MM.1S (cell line): ENCODE measurements at regions not wholly inside any gene's neighbourhood (a gene's known extent, or its start where the extent isn't known, plus 50 kb on each side); places are given as distances from the start of the nearest gene placed in this dataset.

Source experiments
- DNase-seq: peaks from one replicate; pipeline ENCODE4 v3.0.0-alpha.2; 2015
- H2AFZ ChIP-seq: fragments of 300-600 bp; sonication (generic); 2 replicates; pipeline ENCODE4 v1.6.0; 2016; ENCODE audit warnings: antibody characterized with exemption, low read length
- H3F3A ChIP-seq: fragments of 300-600 bp; sonication (generic); 2 replicates; pipeline ENCODE4 v1.6.1; 2016; ENCODE audit warnings: mild to moderate bottlenecking, antibody characterized with exemption, low read length, moderate library complexity, mixed read lengths; ENCODE audit not compliant: insufficient read depth
- H3K27ac ChIP-seq: fragments of 300-600 bp; sonication (generic); 2 replicates; pipeline ENCODE4 v1.5.1; 2016; ENCODE audit warnings: mild to moderate bottlenecking, low read length
- H3K27me3 ChIP-seq: fragments of 300-600 bp; sonication (generic); replicated peaks from 2 replicates; pipeline ENCODE4 v1.6.0; 2016; ENCODE audit warnings: low read length; ENCODE audit not compliant: insufficient read depth
- H3K36me3 ChIP-seq: fragments of 300-600 bp; sonication (generic); replicated peaks from 2 replicates; pipeline ENCODE4 v1.6.1; 2016; ENCODE audit warnings: mild to moderate bottlenecking, low read length, mixed read lengths; ENCODE audit not compliant: insufficient read depth
- H3K4me1 ChIP-seq: fragments of 300-600 bp; sonication (generic); 2 replicates; pipeline ENCODE4 v1.6.1; 2016; ENCODE audit warnings: low read length, mixed read lengths
- H3K4me2 ChIP-seq: fragments of 300-600 bp; sonication (generic); 2 replicates; pipeline ENCODE4 v1.6.0; 2016; ENCODE audit warnings: low read depth, low read length
- H3K4me3 ChIP-seq: fragments of 300-600 bp; sonication (generic); 2 replicates; pipeline ENCODE4 v1.5.1; 2016; ENCODE audit warnings: low read length, mixed read lengths
- H3K79me2 ChIP-seq: fragments of 300-600 bp; sonication (generic); 2 replicates; pipeline ENCODE4 v1.6.1; 2016; ENCODE audit warnings: mixed run types, low read length, mixed read lengths
- H3K9ac ChIP-seq: fragments of 300-600 bp; sonication (generic); 2 replicates; pipeline ENCODE4 v1.6.1; 2016; ENCODE audit warnings: low read length, mixed read lengths
- H3K9me2 ChIP-seq: fragments of 300-600 bp; sonication (generic); replicated peaks from 2 replicates; pipeline ENCODE4 v1.6.1; 2016; ENCODE audit warnings: mild to moderate bottlenecking, low read length, mixed read lengths; ENCODE audit not compliant: insufficient read depth
- H3K9me3 ChIP-seq: fragments of 300-600 bp; sonication (generic); replicated peaks from 2 replicates; pipeline ENCODE4 v1.6.1; 2016; ENCODE audit warnings: mild to moderate bottlenecking, low read length, mixed read lengths; ENCODE audit not compliant: insufficient read depth
- H4K20me1 ChIP-seq: fragments of 300-600 bp; sonication (generic); 2 replicates; pipeline ENCODE4 v1.6.1; 2016; ENCODE audit warnings: mild to moderate bottlenecking, low read length, moderate library complexity, mixed read lengths; ENCODE audit not compliant: insufficient read depth
- CTCF ChIP-seq: fragments of 300-600 bp; sonication (generic); IDR thresholded peaks from 2 replicates; pipeline ENCODE4 v1.5.1; 2016; ENCODE audit warnings: antibody characterized with exemption, low read length, mixed read lengths
- EZH2 ChIP-seq: fragments of 300-600 bp; sonication (generic); optimal IDR thresholded peaks from 2 replicates; pipeline ENCODE3; 2017; ENCODE audit warnings: low read depth, mild to moderate bottlenecking, antibody characterized with exemption, low read length, mixed read lengths
- EZH2phosphoT487 ChIP-seq: fragments of 300-600 bp; sonication (generic); IDR thresholded peaks from 2 replicates; pipeline ENCODE4 v1.6.1; 2018; ENCODE audit warnings: antibody characterized with exemption, low read length

GRCh38 chr3:35498506-35499210 lies 140.7 kb upstream of the ARPP21 start:
- no peak overlapping the region for H3K27ac ChIP-seq
- H3K36me3 ChIP-seq: no peaks in the 10 kb centered on the region
- H3K4me2 ChIP-seq: no peak overlapping the region
- no peak overlapping the region for H2AFZ ChIP-seq
- H3K4me3 ChIP-seq: no peak overlapping the region
- no peaks in the 10 kb centered on the region for H3K9me3 ChIP-seq
- no peaks in the 10 kb centered on the region for H4K20me1 ChIP-seq
- no peaks in the 10 kb centered on the region for H3K79me2 ChIP-seq
- no peak overlapping the region for H3K9ac ChIP-seq
- DNase-seq: no peak
- TF ChIP-seq CTCF: no peak
- no peak for TF ChIP-seq EZH2phosphoT487
- TF ChIP-seq EZH2: no peak
- no peaks in the 10 kb centered on the region for H3K4me1 ChIP-seq
- no peaks in the 10 kb centered on the region for H3F3A ChIP-seq
- no peaks in the 10 kb centered on the region for H3K9me2 ChIP-seq
- H3K27me3 ChIP-seq: no peaks in the 10 kb centered on the region

DNA sequence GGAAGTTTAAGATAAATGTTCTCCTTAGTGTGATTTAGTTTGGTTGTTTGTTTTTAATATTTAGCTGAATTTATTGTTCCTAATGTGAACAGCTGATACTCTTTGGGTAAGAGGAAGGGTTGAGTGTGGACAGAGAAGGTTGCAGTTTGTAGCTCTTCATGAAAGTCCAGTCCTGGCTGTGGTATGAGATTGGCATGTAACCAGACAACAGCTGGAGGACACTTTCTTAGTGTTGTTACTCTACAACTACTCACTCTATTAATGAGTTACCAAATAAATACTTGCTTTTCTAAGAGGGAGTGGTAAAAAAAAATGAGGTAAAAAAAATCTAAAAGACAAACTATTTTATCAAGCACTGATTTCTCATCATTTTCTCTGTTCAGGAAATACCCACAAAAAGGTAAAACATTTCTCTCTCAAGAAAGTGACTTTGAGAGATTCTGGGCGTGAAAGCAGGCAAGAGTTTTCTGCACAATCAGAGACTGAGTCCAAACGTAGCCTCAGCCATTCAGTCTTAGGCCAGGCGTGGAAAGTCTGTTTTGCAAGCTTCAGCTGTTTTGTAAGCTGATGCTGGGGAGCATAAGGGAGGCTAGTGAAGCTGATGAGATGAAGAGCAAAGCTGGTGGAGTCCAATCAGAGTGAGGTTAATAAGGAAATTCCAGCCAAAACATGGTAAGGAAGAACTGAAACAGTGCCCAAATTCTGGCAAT lies 138.5 kb upstream of the ARPP21 start:
- H3K9me3 ChIP-seq: no peaks in the 10 kb centered on the region
- no peaks in the 10 kb centered on the region for H3K4me1 ChIP-seq
- H3F3A ChIP-seq: no peaks in the 10 kb centered on the region
- no peak overlapping the region for H3K4me2 ChIP-seq
- no peaks in the 10 kb centered on the region for H4K20me1 ChIP-seq
- no peak overlapping the region for H3K4me3 ChIP-seq
- DNase-seq: no peak
- H3K27me3 ChIP-seq: no peaks in the 10 kb centered on the region
- H3K27ac ChIP-seq: no peak overlapping the region
- no peaks in the 10 kb centered on the region for H3K9me2 ChIP-seq
- no peak overlapping the region for H2AFZ ChIP-seq
- H3K79me2 ChIP-seq: no peaks in the 10 kb centered on the region
- no peak overlapping the region for H3K9ac ChIP-seq
- no peaks in the 10 kb centered on the region for H3K36me3 ChIP-seq
- no peak for TF ChIP-seq EZH2
- TF ChIP-seq CTCF: no peak
- TF ChIP-seq EZH2phosphoT487: no peak

DNA sequence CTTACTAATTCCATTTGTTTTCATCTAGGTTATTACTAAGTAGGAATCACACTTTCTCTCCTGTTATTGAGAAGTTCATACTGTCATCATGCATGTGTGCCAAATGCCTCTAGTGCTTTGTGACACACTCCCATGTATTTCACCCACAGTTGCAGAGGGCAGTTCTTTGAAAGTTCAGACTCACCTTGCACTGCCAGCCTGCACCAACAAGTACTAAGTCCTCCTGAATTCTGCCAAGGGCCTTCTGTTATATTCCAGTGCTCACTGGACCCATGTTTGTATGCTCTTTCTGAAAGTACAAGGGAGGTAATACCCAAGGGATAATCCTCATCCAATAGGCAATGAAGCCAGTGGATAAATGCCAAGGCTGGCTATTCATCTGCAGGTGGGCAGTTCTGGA lies 136.6 kb upstream of the ARPP21 start:
- no peak for TF ChIP-seq EZH2phosphoT487
- no peak for TF ChIP-seq CTCF
- TF ChIP-seq EZH2: no peak
- Histone ChIP-seq H3K4me1 (no peaks in the 10 kb centered on the region), H3K79me2 (no peaks in the 10 kb centered on the region), H2AFZ (no peak overlapping the region), H3K27ac (no peak overlapping the region), H3K36me3 (no peaks in the 10 kb centered on the region), H3K4me3 (no peak overlapping the region), H3K9me2 (no peaks in the 10 kb centered on the region), H3F3A (no peaks in the 10 kb centered on the region), H3K9me3 (no peaks in the 10 kb centered on the region), H3K9ac (no peak overlapping the region), H3K4me2 (no peak overlapping the region), H4K20me1 (no peaks in the 10 kb centered on the region), H3K27me3 (no peaks in the 10 kb centered on the region)
- DNase-seq: no peak
